Fibroblast of the aortic adventitia (primary cell): ENCODE measurements at regions not wholly inside any gene's neighbourhood (a gene's known extent, or its start where the extent isn't known, plus 50 kb on each side); places are given as distances from the start of the nearest gene placed in this dataset.

Experiments used
- DNase-seq: peaks from one replicate; pipeline ENCODE4 v3.0.0-alpha.2; 2010; ENCODE audit warnings: low read depth
- H3K4me3 ChIP-seq: 2 replicates; pipeline ENCODE4 v1.5.1; 2011; ENCODE audit warnings: low read depth, mild to moderate bottlenecking, control low read depth, low read length, moderate library complexity
- CTCF ChIP-seq: IDR thresholded peaks from 2 replicates; pipeline ENCODE4 v1.5.1; 2011; ENCODE audit warnings: mild to moderate bottlenecking, low read length, control low read depth, inconsistent platforms; ENCODE audit not compliant: insufficient read depth

GRCh38 chr2:15724235-15724634 lies 132.6 kb downstream of the DDX1 start:
- no peak for DNase-seq
- no peak for TF ChIP-seq CTCF
- no peak overlapping the region for H3K4me3 ChIP-seq

- TF ChIP-seq CTCF = no peak
- no peak overlapping the region for H3K4me3 ChIP-seq
- no peak for DNase-seq
Observed at GRCh38 chr2:15725101-15725781, 133.6 kb downstream of the DDX1 start.

GRCh38 chr2:15725782-15726112 lies 134.1 kb downstream of the DDX1 start:
- no peak for DNase-seq
- no peak for TF ChIP-seq CTCF
- H3K4me3 ChIP-seq = no peak overlapping the region

GRCh38 chr2:15726321-15727057 lies 134.8 kb downstream of the DDX1 start:
- DNase-seq = no peak
- H3K4me3 ChIP-seq = no peak overlapping the region
- TF ChIP-seq CTCF = no peak

- no peak for DNase-seq
- H3K4me3 ChIP-seq = no peak overlapping the region
- no peak for TF ChIP-seq CTCF
Observed at GRCh38 chr2:15727396-15728244, 136.0 kb downstream of the DDX1 start.

- no peak for TF ChIP-seq CTCF
- no peak for DNase-seq
- no peak overlapping the region for H3K4me3 ChIP-seq
Observed at GRCh38 chr2:15728245-15728938, 136.7 kb downstream of the DDX1 start.
